DMS 273 treated with DMSO at 0.1 percent for 48 hours (cell line): ENCODE measurements at regions not wholly inside any gene's neighbourhood (a gene's known extent, or its start where the extent isn't known, plus 50 kb on each side); places are given as distances from the start of the nearest gene placed in this dataset.
"Not testable (repeated sequence)": the region's sequence is repeated elsewhere in the genome, so short reads cannot be mapped to it uniquely, and the experiment has no call there.

ENCODE experiments used
- DNase-seq: peaks from one replicate; lab custom pipeline; 2025; lab: John Stamatoyannopoulos, UW

- DNase-seq, result no peak
These were observed 1384.4 kb upstream of the PCDH10 start for GRCh38 chr4:131764730-131765129.

GRCh38 chr4:131774382-131774781 is 1374.7 kb upstream of the PCDH10 start:
- DNase-seq, result not testable (repeated sequence)

GRCh38 chr4:131810565-131810964 is 1338.5 kb upstream of the PCDH10 start:
- not testable (repeated sequence) for DNase-seq
